Right lobe of liver (tissue), 6 donors: ENCODE measurements at regions not wholly inside any gene's neighbourhood (a gene's known extent, or its start where the extent isn't known, plus 50 kb on each side); places are given as distances from the start of the nearest gene placed in this dataset.

Source experiments
- ATAC-seq, 4 donors: fragments of 200-7000 bp; cut with Tn5 transposase; one replicate each; pipeline ENCODE4 v1.9.1; 2020; ENCODE audit warnings: mild to moderate bottlenecking in 4 of 4, moderate library complexity in 4 of 4
- DNase-seq, 3 donors: peaks; one replicate each; pipeline ENCODE4 v3.0.0-alpha.2; 2020
- H3K27ac ChIP-seq, 3 donors: fragments of 200-600 bp; one replicate each; pipeline ENCODE4 v1.8.0; 2022
- H3K27me3 ChIP-seq, 2 donors: fragments of 200-600 bp; one replicate each; pipeline ENCODE4 v1.8.0; 2022
- H3K36me3 ChIP-seq, 4 donors: fragments of 200-600 bp; sonication (generic) in 1 of 4; one replicate each; pipeline versions ENCODE4 v1.5.1 to v1.8.0; 2017 to 2022; ENCODE audit warnings: control low read depth in 1 of 4
- H3K4me1 ChIP-seq, 4 donors: fragments of 200-600 bp; sonication (generic) in 1 of 4; one replicate each; pipeline versions ENCODE4 v1.5.1 to v1.8.0; 2017 to 2022; ENCODE audit warnings: control low read depth in 1 of 4
- H3K4me3 ChIP-seq, 3 donors: fragments of 200-600 bp; one replicate each; pipeline ENCODE4 v1.8.0; 2022
- H3K9me3 ChIP-seq, 4 donors: fragments of 200-600 bp; sonication (generic) in 1 of 4; one replicate each; pipeline versions ENCODE4 v1.5.1 to v1.8.0; 2017 to 2022; ENCODE audit warnings: control low read depth in 1 of 4
- CTCF ChIP-seq, 4 donors: fragments of 200-600 bp in 3 of 4; fragments of 450-650 bp in 1 of 4; IDR thresholded peaks; one replicate each; pipeline versions ENCODE4 v1.5.1 to v1.8.0; 2016 to 2022; ENCODE audit warnings: antibody characterized with exemption in 4 of 4, mild to moderate bottlenecking in 2 of 4
- POLR2A ChIP-seq: fragments of 450-650 bp; IDR thresholded peaks from one replicate; pipeline ENCODE4 v1.6.1; 2017; ENCODE audit warnings: antibody characterized with exemption, mild to moderate bottlenecking
- WGBS: methylation state at CpG from one replicate; pipeline ENCODE4 v1.1.6; 2018; ENCODE audit warnings: low coverage, low lambda C conversion rate; ENCODE audit not compliant: insufficient coverage; ENCODE audit errors: missing lambda C conversion rate; 5-methylcytosine and 5-hydroxymethylcytosine counted together
- intact Hi-C, 2 donors: fragments of 100-400 bp; cut with DNase I; formaldehyde crosslinking; loops; one replicate each; pipeline versions ENCODE4 v1.11.2 to v1.14.1; 2022
- donor health status: DM: no; HTN: yes; CAD: no.
- donor health status: DM: no; HTN: no; CAD: no.
- donor health status: DM: no; HTN: no; CAD: no.
- donor health status: DM: no; HTN: yes; CAD: no.
- donor health status: DM: no; HTN: yes; CAD: no.

- no peaks in the 10 kb centered on the region for H3K27me3 ChIP-seq
- TF ChIP-seq CTCF (IDR thresholded peaks at IDR 0.05) (no peak), POLR2A (no peak)
- H3K4me3 ChIP-seq = no peak overlapping the region
- DNase-seq = no peak
- no peaks in the 10 kb centered on the region for H3K4me1 ChIP-seq
- no peak overlapping the region for H3K27ac ChIP-seq
- intact Hi-C loops = no loop called here
- no peaks in the 10 kb centered on the region for H3K36me3 ChIP-seq
- no peak for ATAC-seq
- H3K9me3 ChIP-seq = no peaks in the 10 kb centered on the region
Measured at GRCh38 chr6:129923530-129924250, 62.6 kb upstream of the TMEM244 start.

DNA sequence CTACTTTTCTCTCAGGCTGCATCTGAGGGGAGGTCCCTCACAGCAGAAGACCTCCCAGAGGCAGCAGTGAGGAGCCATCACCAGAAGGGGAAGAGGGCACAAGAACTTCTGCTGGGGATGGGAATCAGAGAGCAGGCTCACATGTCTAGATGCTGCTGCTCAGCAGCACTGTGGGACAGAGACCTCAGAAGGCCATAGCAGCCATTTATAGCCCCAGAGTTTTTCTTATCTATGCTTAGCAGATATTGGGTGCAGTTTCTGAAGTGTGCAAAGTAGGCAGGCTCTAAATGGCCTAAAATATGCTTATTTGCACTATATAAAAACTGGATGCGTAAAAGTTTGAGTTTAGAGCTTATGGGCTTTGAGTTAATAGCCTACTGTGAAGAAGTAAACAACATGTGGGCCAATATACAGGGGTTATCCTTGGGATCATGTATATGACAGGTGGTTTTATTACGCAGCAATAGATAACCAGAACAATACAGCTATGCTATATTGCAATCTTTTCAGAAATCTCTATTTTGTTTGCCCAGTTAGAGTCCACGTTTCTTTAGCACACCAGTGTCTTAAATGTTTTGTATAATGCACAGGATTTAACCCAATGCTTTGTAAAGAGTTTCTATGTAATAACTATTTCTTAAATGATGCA lies 60.2 kb upstream of the TMEM244 start:
- no peak for TF ChIP-seq CTCF (IDR thresholded peaks at IDR 0.05)
- TF ChIP-seq POLR2A = no peak
- DNase-seq (no peak), ATAC-seq (no peak)
- Histone ChIP-seq H3K36me3 (no peaks in the 10 kb centered on the region), H3K27ac (no peak overlapping the region), H3K4me3 (no peak overlapping the region), H3K4me1 (no peaks in the 10 kb centered on the region), H3K9me3 (no peaks in the 10 kb centered on the region), H3K27me3 (no peaks in the 10 kb centered on the region)
- 60% methylated on average over 3 of the region's 3 CpGs for WGBS
- intact Hi-C loops = no loop called here

GRCh38 chr6:129920103-129920798 lies 59.1 kb upstream of the TMEM244 start:
- 66% methylated on average over 7 of the region's 7 CpGs for WGBS
- no peak overlapping the region for H3K27ac ChIP-seq
- no peak for DNase-seq

DNA sequence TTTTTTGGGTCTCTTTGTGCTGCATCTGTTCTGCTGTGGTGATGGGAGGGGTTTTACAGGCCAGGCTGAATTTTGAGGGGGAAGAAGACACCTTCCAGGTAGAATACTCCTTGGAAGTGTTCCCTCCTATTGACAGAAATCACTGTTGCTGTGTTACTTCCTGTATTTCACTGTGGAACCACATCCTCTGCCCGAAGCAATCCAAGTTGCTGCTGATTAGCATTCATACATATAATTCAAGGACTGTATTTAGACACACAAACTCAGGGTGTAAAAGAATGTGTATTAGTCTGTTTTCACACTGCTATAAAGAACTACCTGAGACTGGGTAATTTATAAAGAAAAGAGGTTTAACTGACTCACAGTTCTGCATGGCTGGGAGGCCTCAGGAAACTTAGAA lies 50.6 kb upstream of the TMEM244 start:
- H3K4me3 ChIP-seq = no peak overlapping the region
- H3K27ac ChIP-seq = no peak overlapping the region
- no peaks in the 10 kb centered on the region for H3K36me3 ChIP-seq
- WGBS = 58% methylated on average over 1 of the region's 1 CpG
- no peaks in the 10 kb centered on the region for H3K27me3 ChIP-seq
- no peak for TF ChIP-seq POLR2A
- TF ChIP-seq CTCF (IDR thresholded peaks at IDR 0.05) = no peak
- no peaks in the 10 kb centered on the region for H3K9me3 ChIP-seq
- H3K4me1 ChIP-seq = no peaks in the 10 kb centered on the region
- no peak for ATAC-seq
- no peak for DNase-seq
- intact Hi-C loops = no loop called here

More at GRCh38 chr6:129920103-129920798, 59.1 kb upstream of the TMEM244 start:
- Histone ChIP-seq H3K36me3 (no peaks in the 10 kb centered on the region), H3K4me1 (no peaks in the 10 kb centered on the region), H3K4me3 (no peak overlapping the region), H3K27me3 (no peaks in the 10 kb centered on the region), H3K9me3 (no peaks in the 10 kb centered on the region)
- TF ChIP-seq CTCF (IDR thresholded peaks at IDR 0.05) = no peak
- TF ChIP-seq POLR2A = no peak
- intact Hi-C loops = no loop called here
- no peak for ATAC-seq
